NCI-H748 treated with DMSO at 0.1 percent for 48 hours (cell line): ENCODE measurements at regions not wholly inside any gene's neighbourhood (a gene's known extent, or its start where the extent isn't known, plus 50 kb on each side); places are given as distances from the start of the nearest gene placed in this dataset.
"Not testable (repeated sequence)": the region's sequence is repeated elsewhere in the genome, so short reads cannot be mapped to it uniquely, and the experiment has no call there.

ENCODE experiments used
- DNase-seq: peaks from one replicate; lab custom pipeline; 2025; lab: John Stamatoyannopoulos, UW

- no peak for DNase-seq
These were observed 156.5 kb upstream of the MED14 start for GRCh38 chrX:40891798-40892197.

GRCh38 chrX:40893251-40893910, 158.0 kb upstream of the MED14 start:
- no peak for DNase-seq

- DNase-seq, result no peak
These were observed 159.9 kb upstream of the MED14 start for GRCh38 chrX:40895246-40895645.

GRCh38 chrX:40897718-40898270, 162.5 kb upstream of the MED14 start:
- no peak for DNase-seq

- DNase-seq, result not testable (repeated sequence)
These were observed 169.4 kb upstream of the MED14 start for GRCh38 chrX:40904739-40905138.

GRCh38 chrX:40908026-40908425, 172.7 kb upstream of the MED14 start:
- DNase-seq, result no peak

DNA sequence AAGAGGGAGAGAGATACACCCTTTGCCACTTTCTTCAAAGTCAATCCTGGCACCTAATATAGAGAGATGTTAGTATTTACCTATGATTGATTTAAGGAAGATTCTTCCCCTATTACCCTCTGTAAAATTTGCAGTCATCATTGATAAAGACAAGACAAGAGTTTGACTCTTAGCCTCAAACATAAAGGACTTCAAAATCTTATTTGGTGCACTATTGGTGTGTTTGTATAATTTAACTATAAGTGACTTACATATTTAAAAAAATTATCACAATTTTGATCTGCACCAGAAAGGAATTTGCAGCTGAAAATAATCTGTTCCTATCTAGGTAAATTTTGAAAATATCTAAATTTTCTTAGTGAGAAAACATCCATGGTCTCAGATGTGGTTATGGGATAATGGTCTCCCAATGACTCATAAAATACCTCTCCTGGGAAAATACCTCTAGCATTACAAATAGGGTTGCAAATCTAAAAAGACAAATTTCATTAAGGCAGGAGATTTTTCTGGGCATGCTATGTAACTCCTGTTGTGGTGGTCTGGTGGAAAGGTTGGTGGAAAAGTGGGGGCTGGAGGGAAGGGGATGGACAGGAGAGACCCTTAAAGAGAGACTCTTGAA, 173.6 kb upstream of the MED14 start:
- no peak for DNase-seq

DNA sequence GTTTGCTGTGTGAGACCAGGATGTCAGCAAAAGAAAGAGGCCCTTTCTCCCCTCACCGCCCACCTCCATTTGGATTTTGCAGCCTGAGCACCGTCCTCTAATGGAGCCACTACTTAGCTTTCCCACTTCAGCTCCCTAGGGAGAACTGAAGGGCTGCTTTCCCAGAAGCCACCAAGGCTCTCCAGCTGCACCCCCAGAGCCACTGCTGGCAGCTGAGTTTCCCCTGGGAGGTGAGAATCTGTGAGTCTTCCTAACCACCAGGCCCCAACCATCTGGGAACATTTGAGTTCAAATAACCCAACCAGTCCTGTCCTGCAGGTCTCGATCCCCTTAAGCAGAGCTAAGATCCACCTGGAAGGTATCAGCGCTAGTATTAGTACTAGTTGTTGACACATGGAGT, 173.1 kb upstream of the USP9X start:
- DNase-seq, result no peak

- DNase-seq, result no peak
These were observed 172.7 kb upstream of the USP9X start for GRCh38 chrX:40912576-40912975.

- no peak for DNase-seq
These were observed 164.9 kb upstream of the USP9X start for GRCh38 chrX:40920351-40920750.

DNA sequence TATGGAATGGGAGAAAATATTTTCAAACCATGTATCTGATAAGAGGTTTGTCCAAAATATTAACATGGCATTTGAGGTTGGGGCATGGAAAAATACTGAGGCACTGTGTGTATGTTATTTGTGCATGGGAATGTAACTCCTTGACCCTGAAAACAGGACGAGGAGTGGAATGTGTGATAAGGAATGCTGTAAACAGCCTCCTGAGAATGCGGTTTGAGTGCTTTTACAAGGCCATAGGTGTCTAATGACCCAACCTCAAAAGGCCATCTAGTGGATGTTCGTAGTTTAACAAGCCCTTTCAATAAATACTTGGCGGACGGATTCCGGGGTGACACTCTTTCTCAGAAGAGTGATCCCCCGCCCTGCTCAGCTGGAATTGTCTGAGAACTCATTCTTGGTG, 162.9 kb upstream of the USP9X start:
- peak; percentile 29 for DNase-seq

GRCh38 chrX:40926739-40927427, 158.4 kb upstream of the USP9X start:
- not testable (repeated sequence) for DNase-seq

DNA sequence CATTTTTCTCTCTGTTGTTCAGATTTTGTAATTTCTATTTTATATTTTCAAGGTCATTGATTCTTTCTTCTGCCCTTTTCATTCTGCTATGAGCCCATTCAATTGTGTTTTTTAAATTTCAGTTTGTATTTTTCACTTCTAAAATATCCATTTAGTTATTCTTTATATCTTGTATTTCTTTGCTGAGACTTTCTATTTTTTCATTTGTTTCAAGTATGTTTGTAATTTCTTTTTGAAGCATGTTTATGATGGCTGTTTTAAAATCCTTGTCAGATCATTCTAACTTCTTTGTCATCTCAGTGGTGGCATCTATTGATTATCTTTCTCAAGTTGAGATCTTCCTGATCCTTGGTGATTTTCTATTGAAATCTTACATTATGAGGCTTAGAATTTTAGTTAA, 157.2 kb upstream of the USP9X start:
- no peak for DNase-seq

DNA sequence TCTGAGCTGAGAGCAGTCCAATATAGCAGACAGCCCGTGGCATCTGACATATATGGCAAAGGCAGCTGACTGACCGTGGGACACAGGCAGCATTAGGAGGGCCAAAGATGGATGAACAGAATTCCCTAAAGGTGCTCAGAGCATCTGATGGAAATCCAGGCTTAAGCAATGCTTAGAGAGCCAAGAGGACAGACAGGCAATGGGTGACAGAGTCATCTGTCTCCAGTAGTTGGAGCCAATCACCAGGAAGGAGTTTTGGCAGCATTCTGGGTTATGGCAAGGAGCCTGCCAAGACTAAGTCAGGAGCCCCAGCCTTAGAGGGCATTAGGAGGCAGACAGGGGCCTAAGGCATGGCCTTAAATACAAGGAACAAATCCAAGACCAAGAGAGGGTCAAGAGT, 153.3 kb upstream of the USP9X start:
- no peak for DNase-seq

GRCh38 chrX:40933132-40933705, 152.0 kb upstream of the USP9X start:
- DNase-seq, result no peak

DNA sequence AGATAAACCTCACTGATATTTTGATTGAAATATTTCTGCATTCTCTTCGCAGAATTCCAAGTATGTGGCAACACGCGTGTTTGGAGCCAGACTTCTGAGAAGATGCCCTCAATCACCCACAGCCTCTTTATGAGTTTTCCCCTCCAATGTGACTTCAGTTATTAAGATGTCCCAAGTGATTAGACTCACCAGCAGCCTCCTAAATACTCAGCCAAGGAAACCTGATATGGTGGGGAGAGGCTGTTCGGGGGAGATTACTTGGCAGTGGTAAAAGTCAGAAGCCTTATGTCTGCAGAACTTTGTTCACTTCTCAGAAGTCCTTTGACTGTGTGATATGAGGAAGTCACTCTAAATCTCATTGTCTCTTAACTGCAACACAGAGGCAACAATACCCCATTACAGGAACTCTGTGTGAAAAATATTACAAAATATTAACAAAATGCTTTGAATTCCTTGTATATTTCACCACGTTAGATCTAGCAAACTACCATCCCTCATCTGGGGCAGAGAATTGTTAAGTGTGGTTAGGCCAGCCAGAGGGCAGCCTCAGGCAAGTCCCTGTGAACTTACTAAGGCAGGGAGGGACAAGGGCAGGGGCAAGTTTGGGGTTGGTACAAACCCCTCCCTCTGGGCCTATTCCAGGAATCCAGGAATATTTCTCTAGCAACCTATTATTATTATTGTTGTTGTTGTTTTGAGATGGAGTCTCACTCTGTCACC, 151.4 kb upstream of the USP9X start:
- DNase-seq, result no peak

DNA sequence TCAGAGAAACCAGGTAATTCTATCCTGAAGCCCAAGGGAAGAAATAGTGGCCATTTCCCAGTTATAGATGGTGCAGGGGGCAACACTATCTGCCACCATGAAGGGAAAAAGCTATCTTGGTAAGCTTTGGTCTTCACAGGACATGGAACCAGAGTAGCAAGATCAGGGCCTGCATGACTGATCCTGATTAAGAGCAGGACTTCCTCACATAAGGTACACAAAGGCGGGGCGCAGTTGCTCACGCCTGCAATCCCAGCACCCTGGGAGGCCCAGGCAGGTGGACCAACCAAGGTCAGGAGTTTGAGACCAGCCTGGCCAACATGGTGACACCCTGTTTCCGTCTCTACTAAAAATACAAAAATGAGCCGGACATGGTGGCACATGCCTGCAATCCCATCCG, 148.4 kb upstream of the USP9X start:
- no peak for DNase-seq

- DNase-seq, result no peak
These were observed 146.8 kb upstream of the USP9X start for GRCh38 chrX:40938423-40938822.

DNA sequence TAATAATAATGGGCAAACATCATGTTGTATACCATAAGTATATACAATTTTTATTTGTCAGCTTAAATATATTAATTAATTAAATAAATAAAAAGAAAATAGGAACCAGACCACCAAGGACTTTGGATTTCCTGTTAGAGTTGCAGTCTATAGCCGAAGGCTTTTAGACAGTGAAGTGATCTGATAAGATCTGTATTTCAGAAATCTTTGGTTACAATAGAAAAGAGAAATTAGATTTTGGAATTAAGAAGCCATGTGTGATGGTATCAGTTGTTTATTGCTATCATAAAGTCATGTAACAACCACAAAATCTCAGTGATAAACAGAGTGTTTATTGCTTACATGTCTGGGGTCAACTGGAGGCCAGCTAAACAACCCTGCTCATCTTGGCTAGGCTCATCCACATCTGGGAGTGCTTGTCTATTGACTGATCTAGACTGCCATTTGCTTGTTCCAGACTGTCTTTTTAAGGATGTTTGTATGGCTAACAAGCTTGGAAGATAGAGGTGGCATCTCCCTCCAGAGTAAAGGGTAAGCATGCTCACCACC, 142.1 kb upstream of the USP9X start:
- no peak for DNase-seq

- DNase-seq, result no peak
These were observed 139.9 kb upstream of the USP9X start for GRCh38 chrX:40945361-40945713.

DNA sequence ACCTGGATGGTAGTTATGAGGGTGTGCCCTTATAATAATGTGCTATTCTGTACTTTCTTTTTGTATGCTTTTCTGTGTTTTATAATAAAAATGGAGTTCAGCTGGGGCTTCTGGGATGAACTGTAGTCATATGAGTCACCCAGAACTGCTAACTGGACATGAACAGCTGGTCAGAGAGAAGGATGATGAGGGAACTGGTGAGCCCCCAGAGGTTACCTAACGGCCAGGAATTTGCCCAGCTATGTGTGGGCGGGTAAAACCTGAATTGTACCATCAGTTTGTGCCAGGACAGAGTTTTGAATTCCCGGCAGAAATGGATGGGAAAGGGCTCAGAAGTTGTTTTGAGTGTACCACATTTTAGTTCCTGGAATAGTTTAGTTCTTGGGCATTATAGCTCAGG, 138.0 kb upstream of the USP9X start:
- DNase-seq, result no peak

DNA sequence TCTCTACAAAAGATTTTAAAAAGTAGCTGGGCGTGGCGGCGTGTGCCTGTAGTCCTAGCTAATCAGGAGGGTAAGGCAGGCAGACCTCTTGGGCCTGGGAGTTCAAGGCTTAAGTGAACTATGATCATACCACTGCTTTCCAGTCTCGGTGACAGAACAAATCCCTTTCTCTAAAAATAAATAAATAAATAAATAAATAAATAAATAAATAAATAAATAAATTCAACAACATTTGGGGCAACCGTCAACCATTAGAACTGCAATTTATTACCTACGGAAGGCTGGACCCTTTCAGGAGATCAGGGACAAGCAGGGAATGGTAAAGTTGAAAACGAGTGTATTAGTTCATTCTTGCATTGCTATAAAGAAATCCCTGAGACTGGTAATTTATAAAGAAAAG, 136.2 kb upstream of the USP9X start:
- no peak for DNase-seq
